D721Med (cell line): ENCODE measurements at regions not wholly inside any gene's neighbourhood (a gene's known extent, or its start where the extent isn't known, plus 50 kb on each side); places are given as distances from the start of the nearest gene placed in this dataset.
"Not testable (repeated sequence)": the region's sequence is repeated elsewhere in the genome, so short reads cannot be mapped to it uniquely, and the experiment has no call there.

Experiments used
- DNase-seq: peaks from one replicate; pipeline ENCODE4 v3.0.0; 2011; ENCODE audit warnings: low spot score; ENCODE audit not compliant: insufficient read length
- FAIRE-seq: peaks from 2 replicates; lab custom pipeline; 2011; peaks lifted over from hg19 to GRCh38; lab: Jason Lieb, UNC
- CTCF ChIP-seq: IDR thresholded peaks from 2 replicates; pipeline ENCODE4 v1.5.1; 2012; ENCODE audit warnings: mild to moderate bottlenecking, control low read depth; ENCODE audit not compliant: insufficient read depth; ENCODE audit errors: missing control alignments

- DNase-seq (no peak), FAIRE-seq (no peak)
- TF ChIP-seq CTCF = no peak
Observed at GRCh38 chr6:146937316-146937715, 266.9 kb upstream of the STXBP5 start.

- no peak for TF ChIP-seq CTCF
- DNase-seq = no peak
Observed at GRCh38 chr6:146938266-146938665, 266.0 kb upstream of the STXBP5 start.

GRCh38 chr6:146939456-146939855 is 264.8 kb upstream of the STXBP5 start:
- not testable (repeated sequence) for DNase-seq, FAIRE-seq

More at GRCh38 chr6:146938266-146938665, 266.0 kb upstream of the STXBP5 start:
- FAIRE-seq = no peak

GRCh38 chr6:146943664-146944063 is 260.6 kb upstream of the STXBP5 start:
- no peak for DNase-seq
- TF ChIP-seq CTCF = no peak
- no peak for FAIRE-seq

- TF ChIP-seq CTCF = no peak
- DNase-seq = no peak
- FAIRE-seq = no peak
Observed at GRCh38 chr6:146944077-146944476, 260.1 kb upstream of the STXBP5 start.

- DNase-seq = no peak
- no peak for TF ChIP-seq CTCF
- no peak for FAIRE-seq
Observed at GRCh38 chr6:146944809-146945208, 259.4 kb upstream of the STXBP5 start.

- no peak for TF ChIP-seq CTCF
- FAIRE-seq = no peak
Observed at GRCh38 chr6:146946559-146946958, 257.7 kb upstream of the STXBP5 start.

GRCh38 chr6:146948790-146949342 is 255.4 kb upstream of the STXBP5 start:
- FAIRE-seq (no peak), DNase-seq (no peak)
- TF ChIP-seq CTCF = no peak

More at GRCh38 chr6:146946559-146946958, 257.7 kb upstream of the STXBP5 start:
- no peak for DNase-seq
